HCT116 (cell line): ENCODE measurements at regions not wholly inside any gene's neighbourhood (a gene's known extent, or its start where the extent isn't known, plus 50 kb on each side); places are given as distances from the start of the nearest gene placed in this dataset.
"Not testable (repeated sequence)": the region's sequence is repeated elsewhere in the genome, so short reads cannot be mapped to it uniquely, and the experiment has no call there.

Source experiments
- ATAC-seq: fragments of 200-7000 bp; cut with Tn5 transposase; 2 replicates; pipeline ENCODE4 v1.9.1; 2020; ENCODE audit warnings: mild to moderate bottlenecking, moderate library complexity
- BruUV-seq: library from RNA; stranded (reverse); fragments of 400-500 nt; replicated peaks from 2 replicates; lab custom pipeline; 2021; lab: Mats Ljungman, UMichigan
- CTCF ChIA-PET: fragments of 300-600 bp; sonication (Branson Sonifier 250); formaldehyde crosslinking; loops from one replicate; lab custom pipeline; 2021; ENCODE audit warnings: antibody characterized with exemption; lab: Charles Lee
- POLR2A ChIA-PET: fragments of 300-600, 350-600 bp; sonication (Branson Sonifier 250); formaldehyde crosslinking; loops from one replicate; lab custom pipeline; 2021; ENCODE audit warnings: antibody characterized with exemption; lab: Charles Lee
- RAD21 ChIA-PET, 2 experiments: fragments of 300-600 bp; sonication (Branson Sonifier 250); formaldehyde crosslinking; loops; one replicate each; lab custom pipeline; 2023; ENCODE audit warnings: low total read pairs in 2 of 2; ENCODE audit not compliant: uncharacterized antibody in 2 of 2, unreplicated experiment in 2 of 2, low non-redundant PET in 1 of 2; lab: Charles Lee
- DNase-seq: peaks from one replicate; pipeline ENCODE4 v3.0.0-alpha.2; 2010; ENCODE audit warnings: low read depth, low spot score
- H2AFZ ChIP-seq: fragments of 200-600 bp; shearing (Covaris generic), sonication (generic); 2 replicates; pipeline ENCODE4 v1.6.1; 2017; ENCODE audit warnings: low read depth, mixed run types, mixed read lengths, antibody characterized with exemption, low read length; ENCODE audit not compliant: poor library complexity, severe bottlenecking
- H3K27ac ChIP-seq: 2 replicates; pipeline ENCODE4 v1.5.1; 2012; ENCODE audit warnings: low read depth, low read length
- H3K27me3 ChIP-seq: fragments of 200-600 bp; sonication (generic); 2 replicates; pipeline ENCODE4 v1.6.1; 2016; ENCODE audit warnings: mixed run types, low read length, mixed read lengths; ENCODE audit not compliant: insufficient read depth
- H3K36me3 ChIP-seq, 2 experiments: fragments of 200-500 bp in 1 of 2; fragments of 200-600 bp in 1 of 2; sonication (Bioruptor generic) in 1 of 2; sonication (generic) in 1 of 2; 2 replicates each; pipeline versions ENCODE4 v1.5.1 to v1.6.1; 2014 to 2016; ENCODE audit warnings: low read length in 2 of 2, inconsistent platforms in 1 of 2, mixed read lengths in 1 of 2, mixed run types in 1 of 2; ENCODE audit not compliant: insufficient read depth in 2 of 2, control insufficient read depth in 1 of 2
- H3K4me1 ChIP-seq, 2 experiments: fragments of 200-600 bp in 1 of 2; sonication (generic) in 1 of 2; 2 replicates each; pipeline versions ENCODE4 v1.5.1 to v1.6.1; 2012 to 2017; ENCODE audit warnings: low read length in 2 of 2, inconsistent platforms in 1 of 2, mild to moderate bottlenecking in 1 of 2, mixed read lengths in 1 of 2, mixed run types in 1 of 2, moderate library complexity in 1 of 2; ENCODE audit not compliant: insufficient read depth in 2 of 2, control insufficient read depth in 1 of 2
- H3K4me2 ChIP-seq: fragments of 200-600 bp; sonication (generic); 2 replicates; pipeline ENCODE4 v1.6.1; 2017; ENCODE audit warnings: mixed run types, low read length, mixed read lengths
- H3K4me3 ChIP-seq, 2 experiments: fragments of 200-600 bp in 1 of 2; sonication (generic) in 1 of 2; replicated peaks in 1 of 2; 2 replicates each; pipeline ENCODE4 v1.5.1; 2011 to 2016; ENCODE audit warnings: low read length in 2 of 2, control low read depth in 1 of 2, low read depth in 1 of 2, mild to moderate bottlenecking in 1 of 2, mixed read lengths in 1 of 2, mixed run types in 1 of 2
- H3K79me2 ChIP-seq: fragments of 200-600 bp; sonication (generic); 2 replicates; pipeline ENCODE4 v1.6.1; 2017; ENCODE audit warnings: mild to moderate bottlenecking, mixed run types, low read length, moderate library complexity, mixed read lengths; ENCODE audit not compliant: insufficient read depth
- H3K9ac ChIP-seq: fragments of 200-600 bp; sonication (generic); 2 replicates; pipeline ENCODE4 v1.6.1; 2016; ENCODE audit warnings: low read length, mixed read lengths
- H3K9me2 ChIP-seq: fragments of 200-600 bp; sonication (generic), shearing (Covaris generic); 2 replicates; pipeline ENCODE4 v1.6.1; 2017; ENCODE audit warnings: mixed run types, mild to moderate bottlenecking, moderate library complexity; ENCODE audit not compliant: insufficient read depth
- H3K9me3 ChIP-seq, 2 experiments: fragments of 200-500 bp in 1 of 2; fragments of 200-600 bp in 1 of 2; sonication (Bioruptor generic) in 1 of 2; sonication (generic) in 1 of 2; 2 replicates each; pipeline ENCODE4 v1.6.1; 2014 to 2017; ENCODE audit warnings: low read length in 2 of 2, mixed read lengths in 2 of 2, inconsistent platforms in 1 of 2, low read depth in 1 of 2, mild to moderate bottlenecking in 1 of 2, mixed run types in 1 of 2, moderate library complexity in 1 of 2; ENCODE audit not compliant: control insufficient read depth in 1 of 2, insufficient read depth in 1 of 2
- H4K20me1 ChIP-seq: fragments of 200-600 bp; sonication (generic), shearing (Covaris generic); 2 replicates; pipeline ENCODE4 v1.6.1; 2017; ENCODE audit warnings: mixed run types, mild to moderate bottlenecking, moderate library complexity; ENCODE audit not compliant: insufficient read depth
- RAD21 ChIP-seq: IDR thresholded peaks from 2 replicates; pipeline ENCODE4 v1.6.1; 2012; ENCODE audit warnings: low read depth, mild to moderate bottlenecking
- YY1 ChIP-seq: IDR thresholded peaks from 2 replicates; pipeline ENCODE4 v1.6.1; 2011; ENCODE audit warnings: low read length, low read depth, moderate library complexity, mild to moderate bottlenecking; ENCODE audit not compliant: insufficient replicate concordance; ENCODE audit errors: extremely low read depth
- intact Hi-C: fragments of 100-400 bp; cut with micrococcal nuclease; formaldehyde crosslinking; loops from 2 replicates; pipeline ENCODE4 v1.10.0; 2022
- TF ChIP-seq, protein P1 (sequence below), 3 experiments: fragments of 200-600 bp in 1 of 3; sonication (generic) in 1 of 3; IDR thresholded peaks in 2 of 3; conservative IDR thresholded peaks in 1 of 3; 2 replicates each; pipeline ENCODE4 v1.5.1; 2012 to 2017; ENCODE audit warnings: low read depth in 2 of 3, low read length in 2 of 3, antibody characterized with exemption in 1 of 3, borderline replicate concordance in 1 of 3, control low read depth in 1 of 3, mild to moderate bottlenecking in 1 of 3, mixed read lengths in 1 of 3, mixed run types in 1 of 3, moderate library complexity in 1 of 3; ENCODE audit not compliant: insufficient read depth in 1 of 3

DNA sequence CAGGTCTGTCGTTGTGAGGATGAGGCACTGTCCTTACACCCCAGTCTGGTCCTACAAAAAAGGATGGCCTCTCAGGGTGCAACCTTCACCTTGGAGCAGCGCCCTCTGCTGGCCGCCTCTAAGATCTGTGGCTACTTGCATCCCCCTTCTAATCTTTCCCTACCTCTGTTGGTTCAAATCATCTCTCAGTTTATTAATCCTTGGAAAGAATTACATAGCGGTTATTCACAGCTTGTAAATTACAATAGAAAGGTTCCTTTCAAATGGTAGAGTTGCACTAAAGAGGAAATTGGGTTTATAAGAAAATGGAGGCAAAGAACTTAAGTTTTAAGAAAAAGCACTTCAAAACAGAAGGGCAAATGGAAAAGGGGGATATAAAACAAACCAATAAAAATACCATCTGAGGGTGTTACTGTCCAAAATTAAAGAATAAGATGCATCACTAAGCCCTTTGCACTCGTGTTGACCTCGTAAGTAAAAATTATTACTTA lies 102.0 kb upstream of the PLEKHM1 start:
- H3K9ac ChIP-seq, H3K9me2 ChIP-seq, H3K27ac ChIP-seq, H3K79me2 ChIP-seq, H3K36me3 ChIP-seq, H4K20me1 ChIP-seq, intact Hi-C loops, H2AFZ ChIP-seq, POLR2A ChIA-PET, H3K9me3 ChIP-seq, CTCF ChIA-PET, H3K4me1 ChIP-seq, H3K27me3 ChIP-seq, BruUV-seq, RAD21 ChIA-PET, H3K4me3 ChIP-seq: not testable (repeated sequence)
- DNase-seq (peak; percentile 63), ATAC-seq (peak; percentile 98)
- TF ChIP-seq YY1 (peak; percentile 15), RAD21 (peak; percentile 72)
- TF ChIP-seq, protein P1, sequence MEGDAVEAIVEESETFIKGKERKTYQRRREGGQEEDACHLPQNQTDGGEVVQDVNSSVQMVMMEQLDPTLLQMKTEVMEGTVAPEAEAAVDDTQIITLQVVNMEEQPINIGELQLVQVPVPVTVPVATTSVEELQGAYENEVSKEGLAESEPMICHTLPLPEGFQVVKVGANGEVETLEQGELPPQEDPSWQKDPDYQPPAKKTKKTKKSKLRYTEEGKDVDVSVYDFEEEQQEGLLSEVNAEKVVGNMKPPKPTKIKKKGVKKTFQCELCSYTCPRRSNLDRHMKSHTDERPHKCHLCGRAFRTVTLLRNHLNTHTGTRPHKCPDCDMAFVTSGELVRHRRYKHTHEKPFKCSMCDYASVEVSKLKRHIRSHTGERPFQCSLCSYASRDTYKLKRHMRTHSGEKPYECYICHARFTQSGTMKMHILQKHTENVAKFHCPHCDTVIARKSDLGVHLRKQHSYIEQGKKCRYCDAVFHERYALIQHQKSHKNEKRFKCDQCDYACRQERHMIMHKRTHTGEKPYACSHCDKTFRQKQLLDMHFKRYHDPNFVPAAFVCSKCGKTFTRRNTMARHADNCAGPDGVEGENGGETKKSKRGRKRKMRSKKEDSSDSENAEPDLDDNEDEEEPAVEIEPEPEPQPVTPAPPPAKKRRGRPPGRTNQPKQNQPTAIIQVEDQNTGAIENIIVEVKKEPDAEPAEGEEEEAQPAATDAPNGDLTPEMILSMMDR (IDR thresholded peaks at IDR 0.05 in 2 of 3, conservative IDR thresholded peaks at IDR 0.05 in 1 of 3; ENCODE audit: borderline replicate concordance in 1 of 3, insufficient read depth in 1 of 3, low read depth in 2 of 3, low read length in 2 of 3), result peak; percentile 72 to 85 (median 78)
- peak overlapping the region; percentile 45; the same call in 1 of the 2 replicates for H3K4me2 ChIP-seq

DNA sequence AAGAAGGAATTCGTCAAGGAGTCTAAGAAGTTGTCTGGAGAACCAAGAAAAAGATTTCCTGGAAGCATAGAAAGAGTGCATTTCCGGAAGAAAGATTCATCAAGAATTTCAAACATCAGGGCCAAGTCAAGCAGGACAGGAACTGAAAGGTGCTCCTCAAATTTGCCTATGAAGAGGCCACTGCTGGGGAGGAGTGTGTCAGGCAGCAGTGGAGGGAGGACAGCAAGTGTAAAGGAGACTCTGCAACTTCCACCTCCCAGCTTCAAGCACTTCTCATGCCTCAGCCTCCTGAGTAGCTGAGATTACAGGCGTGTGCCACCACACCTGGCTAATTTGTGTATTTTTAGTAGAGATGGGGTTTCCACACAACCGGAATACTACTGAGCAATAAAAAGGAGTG lies 105.8 kb upstream of the PLEKHM1 start:
- H3K79me2 ChIP-seq, H3K36me3 ChIP-seq, H3K4me3 ChIP-seq, H4K20me1 ChIP-seq, H3K9me2 ChIP-seq, intact Hi-C loops, H3K4me2 ChIP-seq, ATAC-seq, H3K9ac ChIP-seq, POLR2A ChIA-PET, RAD21 ChIA-PET, DNase-seq, H2AFZ ChIP-seq, BruUV-seq, H3K27me3 ChIP-seq, H3K4me1 ChIP-seq, H3K27ac ChIP-seq, H3K9me3 ChIP-seq, CTCF ChIA-PET: not testable (repeated sequence)

DNA sequence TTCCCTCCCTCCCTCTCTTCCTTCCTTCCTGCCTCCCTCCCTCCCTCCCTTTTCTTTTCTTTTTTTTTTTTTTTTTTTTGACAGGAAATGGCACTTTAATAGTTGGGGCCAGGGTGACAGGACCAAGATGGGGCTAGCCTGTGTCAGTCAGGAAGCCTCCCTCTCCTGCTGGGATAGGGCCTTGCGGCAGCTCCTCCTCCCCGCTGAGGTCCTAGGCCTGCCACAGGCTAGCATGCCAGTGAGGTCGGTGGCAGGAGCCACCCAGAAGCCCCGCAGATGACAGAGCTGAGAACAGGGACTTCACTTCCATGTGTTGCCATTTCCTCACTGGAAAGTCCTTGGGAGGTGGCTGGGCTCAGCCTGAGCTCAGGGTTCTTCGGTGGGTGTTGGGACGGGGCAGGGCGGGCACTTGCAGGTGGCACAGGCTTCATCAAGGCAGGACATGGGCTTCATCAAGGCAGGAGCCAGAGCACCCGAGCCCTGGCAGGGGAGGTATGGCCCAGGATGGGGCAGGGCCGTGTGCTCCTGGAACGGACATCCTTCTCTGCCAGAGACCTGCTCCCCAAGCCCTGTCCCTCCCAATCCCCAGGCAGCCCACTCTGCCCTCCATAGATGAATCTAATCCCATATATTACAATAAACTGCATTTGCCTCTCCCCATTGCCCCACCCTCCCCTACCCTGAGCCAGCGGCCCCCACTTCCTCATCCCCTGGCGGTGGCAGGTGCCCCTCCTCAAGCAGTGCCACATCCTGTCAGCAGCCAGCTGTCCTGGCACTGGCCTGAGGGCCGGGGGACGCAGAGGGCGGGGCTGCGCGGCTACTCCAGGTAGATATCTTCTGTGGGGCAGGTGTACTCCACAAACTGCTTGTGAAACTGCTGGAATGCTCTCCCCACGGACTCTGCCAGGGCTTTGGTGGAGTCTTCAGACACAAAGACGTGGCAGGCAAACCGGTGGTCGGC lies 109.8 kb upstream of the PLEKHM1 start:
- H3K9me3 ChIP-seq, H3K36me3 ChIP-seq, H2AFZ ChIP-seq, H4K20me1 ChIP-seq, H3K4me1 ChIP-seq, H3K4me2 ChIP-seq, H3K9me2 ChIP-seq, H3K79me2 ChIP-seq, POLR2A ChIA-PET, intact Hi-C loops, CTCF ChIA-PET, DNase-seq, H3K27me3 ChIP-seq, H3K9ac ChIP-seq, RAD21 ChIA-PET, H3K27ac ChIP-seq, BruUV-seq, H3K4me3 ChIP-seq: not testable (repeated sequence)
- peak; percentile 84 for ATAC-seq
